Adrenal gland (tissue), 5 donors: ENCODE measurements at regions not wholly inside any gene's neighbourhood (a gene's known extent, or its start where the extent isn't known, plus 50 kb on each side); places are given as distances from the start of the nearest gene placed in this dataset.
"Not testable (repeated sequence)": the region's sequence is repeated elsewhere in the genome, so short reads cannot be mapped to it uniquely, and the experiment has no call there.

Experiments used
- CTCF ChIP-seq, 6 experiments: fragments of 450-650 bp in 4 of 6; fragments of 200-600 bp in 2 of 6; sonication (generic) in 1 of 6; IDR thresholded peaks; 1 replicate in 5 of 6; 2 replicates in 1 of 6; pipeline versions ENCODE4 v1.5.1 to v1.8.0; 2016 to 2021; ENCODE audit warnings: antibody characterized with exemption in 6 of 6, mild to moderate bottlenecking in 2 of 6, moderate library complexity in 1 of 6
- POLR2A ChIP-seq, 2 donors: fragments of 450-650 bp; IDR thresholded peaks; one replicate each; pipeline ENCODE4 v1.6.1; 2017; ENCODE audit warnings: antibody characterized with exemption in 2 of 2, mild to moderate bottlenecking in 2 of 2, moderate library complexity in 1 of 2
- donor health status: DM: no; HTN: no; CAD: no.

- TF ChIP-seq CTCF, POLR2A (IDR thresholded peaks at IDR 0.05): not testable (repeated sequence)
Observed at GRCh38 chr14:43326501-43327407, 1180.3 kb downstream of the FSCB start.
